Neural cell (in vitro differentiated cells): ENCODE measurements at regions not wholly inside any gene's neighbourhood (a gene's known extent, or its start where the extent isn't known, plus 50 kb on each side); places are given as distances from the start of the nearest gene placed in this dataset.

Source experiments
- CTCF ChIP-seq: fragments of 450-650 bp; IDR thresholded peaks from 2 replicates; pipeline ENCODE4 v1.5.1; 2014; ENCODE audit warnings: antibody characterized with exemption, mild to moderate bottlenecking, moderate library complexity; ENCODE audit not compliant: poor library complexity, severe bottlenecking
- EP300 ChIP-seq: fragments of 450-650 bp; conservative IDR thresholded peaks from 2 replicates; pipeline ENCODE4 v1.6.1; 2014; ENCODE audit warnings: antibody characterized with exemption, mild to moderate bottlenecking, moderate library complexity; ENCODE audit not compliant: poor library complexity, severe bottlenecking
- EZH2 ChIP-seq: fragments of 200-600, 300-800 bp; shearing (Covaris generic), sonication (generic); IDR thresholded peaks from 2 replicates; pipeline ENCODE4 v1.6.1; 2014; ENCODE audit warnings: antibody characterized with exemption, low read length, borderline replicate concordance, mild to moderate bottlenecking; ENCODE audit not compliant: insufficient read depth, poor library complexity, severe bottlenecking
- RAD21 ChIP-seq: fragments of 450-650 bp; conservative IDR thresholded peaks from 2 replicates; pipeline ENCODE4 v1.6.1; 2014; ENCODE audit warnings: antibody characterized with exemption, mild to moderate bottlenecking, moderate library complexity
- SMC3 ChIP-seq: fragments of 450-650 bp; conservative IDR thresholded peaks from 2 replicates; pipeline ENCODE4 v1.6.1; 2014; ENCODE audit warnings: antibody characterized with exemption, mild to moderate bottlenecking, moderate library complexity; ENCODE audit not compliant: poor library complexity
- TAF1 ChIP-seq: IDR thresholded peaks from 2 replicates; pipeline ENCODE4 v1.6.1; 2012; ENCODE audit warnings: low read depth

GRCh38 chrY:15600565-15600964 lies 1076.2 kb downstream of the NLGN4Y start:
- TF ChIP-seq SMC3: no peak
- TF ChIP-seq EZH2: no peak
- TF ChIP-seq CTCF: no peak
- peak; percentile 81 for TF ChIP-seq EP300
- no peak for TF ChIP-seq RAD21
- no peak for TF ChIP-seq TAF1
